ENCODE measurements at regions not wholly inside any gene's neighbourhood (a gene's known extent, or its start where the extent isn't known, plus 50 kb on each side); places are given as distances from the start of the nearest gene placed in this dataset.

- no peak for DNase-seq (ENCODE audit: low spot score)
- WGBS = 94% methylated on average over 2 of the region's 2 CpGs
Observed at GRCh38 chr11:127219704-127220103, 219.1 kb upstream of the KIRREL3 start.

DNA sequence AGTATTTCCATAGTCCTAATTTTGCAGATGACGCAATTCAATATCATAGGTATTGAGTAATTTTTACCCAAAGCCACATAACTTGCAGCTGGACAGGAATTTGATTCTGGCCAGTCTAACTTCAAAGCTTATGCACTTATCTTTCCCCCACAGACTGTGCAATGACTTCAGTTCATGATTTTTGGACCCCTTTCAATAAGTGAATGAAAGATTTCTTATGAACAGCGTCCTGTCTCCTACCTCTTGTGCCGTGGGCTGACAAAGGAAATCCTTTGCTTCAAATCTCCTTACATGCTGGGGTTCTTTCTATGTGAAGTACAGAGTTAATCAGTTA lies 217.7 kb upstream of the KIRREL3 start:
- TF ChIP-seq POLR2A (IDR thresholded peaks at IDR 0.05) (no peak), POLR2AphosphoS5 (IDR thresholded peaks at IDR 0.05) (no peak), CTCF (IDR thresholded peaks at IDR 0.05) (no peak)
- Histone ChIP-seq H3K4me3 (no peak overlapping the region), H3K27me3 (replicated peaks; ENCODE audit: insufficient read depth) (no peaks in the 10 kb centered on the region), H3K36me3 (no peaks in the 10 kb centered on the region), H3K27ac (no peak overlapping the region), H3K9me3 (no peaks in the 10 kb centered on the region), H3K4me1 (replicated peaks) (no peaks in the 10 kb centered on the region)
- intact Hi-C loops (cut with DNase I) = no loop called here
- 70% methylated on average over 3 of the region's 3 CpGs for WGBS
- no peak for DNase-seq (ENCODE audit: low spot score)

More at GRCh38 chr11:127219704-127220103, 219.1 kb upstream of the KIRREL3 start:
- TF ChIP-seq POLR2A (IDR thresholded peaks at IDR 0.05) (no peak), CTCF (IDR thresholded peaks at IDR 0.05) (no peak), POLR2AphosphoS5 (IDR thresholded peaks at IDR 0.05) (no peak)
- Histone ChIP-seq H3K9me3 (no peaks in the 10 kb centered on the region), H3K4me3 (no peak overlapping the region), H3K27me3 (replicated peaks; ENCODE audit: insufficient read depth) (no peaks in the 10 kb centered on the region), H3K36me3 (no peaks in the 10 kb centered on the region), H3K27ac (no peak overlapping the region), H3K4me1 (replicated peaks) (no peaks in the 10 kb centered on the region)
- intact Hi-C loops (cut with DNase I) = no loop called here

- WGBS = 81% methylated on average over 7 of the region's 7 CpGs
- H3K9me3 ChIP-seq = no peaks in the 10 kb centered on the region
- no peak overlapping the region for H3K4me3 ChIP-seq
- no peaks in the 10 kb centered on the region for H3K4me1 ChIP-seq (replicated peaks)
- H3K27me3 ChIP-seq (replicated peaks; ENCODE audit: insufficient read depth) = no peaks in the 10 kb centered on the region
- no peak for TF ChIP-seq CTCF (IDR thresholded peaks at IDR 0.05)
- TF ChIP-seq POLR2AphosphoS5 (IDR thresholded peaks at IDR 0.05) = no peak
- TF ChIP-seq POLR2A (IDR thresholded peaks at IDR 0.05) = no peak
- no peak overlapping the region for H3K27ac ChIP-seq
- intact Hi-C loops (cut with DNase I) = no loop called here
- no peak for DNase-seq (ENCODE audit: low spot score)
- H3K36me3 ChIP-seq = no peaks in the 10 kb centered on the region
Observed at GRCh38 chr11:127217452-127218274, 217.1 kb upstream of the KIRREL3 start.

DNA sequence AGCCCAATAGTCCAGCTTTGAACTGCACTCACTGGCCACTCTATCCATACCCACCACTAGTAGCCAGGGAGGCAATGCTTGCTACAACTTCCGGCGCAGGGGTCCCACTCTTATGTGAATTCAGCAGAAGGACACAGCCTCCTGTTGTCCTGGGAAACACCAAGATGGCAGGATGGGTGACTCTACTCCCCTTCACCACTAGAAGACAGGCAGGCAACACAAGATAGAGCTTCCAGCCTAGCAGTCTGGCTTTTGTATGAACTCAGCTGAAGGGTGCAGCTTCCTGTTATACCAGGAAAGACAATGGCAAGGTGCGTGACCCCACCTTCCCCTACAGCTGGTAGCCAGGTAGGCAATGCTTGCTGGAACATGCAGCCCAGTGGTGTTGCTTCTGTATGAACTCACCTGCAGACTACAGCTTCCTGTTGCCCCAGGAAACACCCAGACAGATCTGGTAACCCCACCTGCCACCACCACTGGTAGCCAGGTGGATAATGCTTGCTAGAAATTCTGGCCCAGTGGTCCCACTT lies 205.2 kb upstream of the KIRREL3 start:
- Histone ChIP-seq H3K27me3 (replicated peaks; ENCODE audit: insufficient read depth) (no peaks in the 10 kb centered on the region), H3K4me3 (no peak overlapping the region), H3K9me3 (no peaks in the 10 kb centered on the region), H3K36me3 (no peaks in the 10 kb centered on the region), H3K27ac (no peak overlapping the region), H3K4me1 (replicated peaks) (no peaks in the 10 kb centered on the region)
- intact Hi-C loops (cut with DNase I) = no loop called here
- DNase-seq (ENCODE audit: low spot score) = no peak
- 92% methylated on average over 2 of the region's 3 CpGs for WGBS
- TF ChIP-seq POLR2A (IDR thresholded peaks at IDR 0.05) (no peak), CTCF (IDR thresholded peaks at IDR 0.05) (no peak), POLR2AphosphoS5 (IDR thresholded peaks at IDR 0.05) (no peak)

GRCh38 chr11:127203490-127203889 lies 202.9 kb upstream of the KIRREL3 start:
- TF ChIP-seq POLR2A (IDR thresholded peaks at IDR 0.05) = no peak
- no peak for TF ChIP-seq POLR2AphosphoS5 (IDR thresholded peaks at IDR 0.05)
- no peak for TF ChIP-seq CTCF (IDR thresholded peaks at IDR 0.05)
- no peak for DNase-seq (ENCODE audit: low spot score)
- H3K9me3 ChIP-seq = no peaks in the 10 kb centered on the region
- no peak overlapping the region for H3K27ac ChIP-seq
- H3K4me1 ChIP-seq (replicated peaks) = no peaks in the 10 kb centered on the region
- 27% methylated on average over 3 of the region's 3 CpGs for WGBS
- H3K4me3 ChIP-seq = no peak overlapping the region
- intact Hi-C loops (cut with DNase I) = no loop called here
- H3K27me3 ChIP-seq (replicated peaks; ENCODE audit: insufficient read depth) = no peaks in the 10 kb centered on the region
- no peaks in the 10 kb centered on the region for H3K36me3 ChIP-seq

Measured in prostate gland (tissue), 2 donors.